A549 (cell line): ENCODE measurements at regions not wholly inside any gene's neighbourhood (a gene's known extent, or its start where the extent isn't known, plus 50 kb on each side); places are given as distances from the start of the nearest gene placed in this dataset.

ENCODE experiments used
- ATAC-seq, 2 experiments: fragments of 200-7000 bp in 1 of 2; fragments of >200 bp in 1 of 2; cut with Nextera tagmentation in 1 of 2; cut with Tn5 transposase in 1 of 2; 3 replicates each; pipeline versions ENCODE4 v1.8.0 to v1.9.1; 2018 to 2020; ENCODE audit warnings: mild to moderate bottlenecking in 1 of 2, moderate library complexity in 1 of 2
- CTCF ChIA-PET: fragments of 300-600 bp; sonication (Branson Sonifier 250); formaldehyde crosslinking; extraction: SDS; loops from one replicate; lab custom pipeline; 2021; ENCODE audit warnings: antibody characterized with exemption, inconsistent platforms; lab: Yijun Ruan, JAX
- POLR2A ChIA-PET: fragments of 350-600 bp; formaldehyde crosslinking; extraction: SDS; loops from one replicate; lab custom pipeline; 2021; ENCODE audit warnings: antibody characterized with exemption, inconsistent platforms; lab: Yijun Ruan, JAX
- DNase-seq, 2 experiments: peaks; one replicate each; pipeline versions ENCODE4 v3.0.0 to v3.0.0-alpha.2; 2011 to 2016; ENCODE audit warnings: low read depth in 1 of 2, low spot score in 1 of 2
- FAIRE-seq: peaks from 2 replicates; lab custom pipeline; 2011; peaks lifted over from hg19 to GRCh38; lab: Jason Lieb, UNC
- H3K27ac ChIP-seq, 2 experiments: fragments of >200 bp; sonication (Bioruptor Twin); formaldehyde crosslinking; 3 replicates each; pipeline ENCODE4 v1.5.1; 2016 to 2017
- H3K4me1 ChIP-seq: fragments of >200 bp; sonication (Bioruptor Twin); formaldehyde crosslinking; 3 replicates; pipeline ENCODE4 v1.6.1; 2016
- H3K4me2 ChIP-seq: fragments of >200 bp; sonication (Bioruptor Twin); formaldehyde crosslinking; 3 replicates; pipeline ENCODE4 v1.6.1; 2016
- H3K4me3 ChIP-seq: fragments of >200 bp; sonication (Bioruptor Twin); formaldehyde crosslinking; 3 replicates; pipeline ENCODE4 v1.5.1; 2016
- H3K9me3 ChIP-seq: fragments of >200 bp; sonication (Bioruptor Twin); formaldehyde crosslinking; 3 replicates; pipeline ENCODE4 v1.6.1; 2016
- ATOH8 ChIP-seq: fragments of 250-450 bp; sonication (Bioruptor Pico); IDR thresholded peaks from 2 replicates; pipeline ENCODE4 v1.5.0; 2020; ENCODE audit warnings: low read depth, mild to moderate bottlenecking, moderate library complexity
- CBX8 ChIP-seq: fragments of 200-600 bp; sonication (generic); IDR thresholded peaks from 2 replicates; pipeline ENCODE4 v1.6.1; 2016
- CHD4 ChIP-seq: fragments of 200-600 bp; sonication (generic); IDR thresholded peaks from 2 replicates; pipeline ENCODE4 v1.6.1; 2016; ENCODE audit warnings: antibody characterized with exemption, mild to moderate bottlenecking, borderline replicate concordance
- CTCF ChIP-seq: fragments of >200 bp; sonication (Bioruptor Twin); formaldehyde crosslinking; IDR thresholded peaks from 3 replicates; pipeline ENCODE4 v1.5.1; 2016
- EHF ChIP-seq: fragments of 250-450 bp; sonication (Bioruptor Pico); IDR thresholded peaks from 2 replicates; pipeline ENCODE4 v1.5.0; 2020; ENCODE audit warnings: mild to moderate bottlenecking
- FOSB ChIP-seq: fragments of 250-450 bp; sonication (Bioruptor Pico); IDR thresholded peaks from 2 replicates; pipeline ENCODE4 v1.5.0; 2020; ENCODE audit warnings: mild to moderate bottlenecking, moderate library complexity
- FOXS1 ChIP-seq: fragments of 250-450 bp; sonication (Bioruptor Pico); IDR thresholded peaks from 2 replicates; pipeline ENCODE4 v1.5.0; 2020; ENCODE audit warnings: mild to moderate bottlenecking, moderate library complexity
- GATA3 ChIP-seq: IDR thresholded peaks from 2 replicates; pipeline ENCODE4 v1.6.1; 2012; ENCODE audit warnings: borderline replicate concordance
- HDAC2 ChIP-seq: fragments of 200-600 bp; sonication (generic); IDR thresholded peaks from 2 replicates; pipeline ENCODE4 v1.6.1; 2016
- HES2 ChIP-seq: fragments of >200 bp; sonication (Bioruptor Twin); formaldehyde crosslinking; IDR thresholded peaks from 2 replicates; pipeline ENCODE4 v1.6.1; 2016
- JUN ChIP-seq, 2 experiments: fragments of >200 bp; sonication (Bioruptor Twin); formaldehyde crosslinking; IDR thresholded peaks; 2 replicates in 1 of 2; 3 replicates in 1 of 2; pipeline ENCODE4 v1.6.1; 2016 to 2017
- KDM1A ChIP-seq: fragments of 200-600 bp; sonication (generic); IDR thresholded peaks from 2 replicates; pipeline ENCODE4 v1.6.1; 2016; ENCODE audit warnings: low read depth, mild to moderate bottlenecking
- NFE2L2 ChIP-seq: fragments of 150-350 bp; conservative IDR thresholded peaks from 2 replicates; pipeline ENCODE4 v1.6.1; 2014; ENCODE audit warnings: low read length
- NR3C1 ChIP-seq: fragments of >200 bp; sonication (Bioruptor Twin); formaldehyde crosslinking; IDR thresholded peaks from 3 replicates; pipeline ENCODE4 v1.6.1; 2017
- PHF8 ChIP-seq: fragments of 200-600 bp; sonication (generic); IDR thresholded peaks from 2 replicates; pipeline ENCODE4 v1.6.1; 2016; ENCODE audit warnings: low read depth, mild to moderate bottlenecking, antibody characterized with exemption, moderate library complexity, borderline replicate concordance
- POLR2AphosphoS2 ChIP-seq: conservative IDR thresholded peaks from 2 replicates; pipeline ENCODE4 v1.6.1; 2012; ENCODE audit warnings: low read length, improper control_type of control experiment, inconsistent platforms
- RCOR1 ChIP-seq: fragments of 150-350 bp; IDR thresholded peaks from 2 replicates; pipeline ENCODE4 v1.6.1; 2014; ENCODE audit warnings: antibody characterized with exemption, low read length, low read depth
- REST ChIP-seq: fragments of 200-600 bp; sonication (generic); IDR thresholded peaks from 2 replicates; pipeline ENCODE4 v1.6.1; 2016; ENCODE audit warnings: antibody characterized with exemption, mild to moderate bottlenecking, moderate library complexity
- USF2 ChIP-seq: fragments of 450-650 bp; IDR thresholded peaks from 2 replicates; pipeline ENCODE4 v1.6.1; 2014; ENCODE audit warnings: antibody characterized with exemption
- ZC3H11A ChIP-seq: fragments of 450-650 bp; IDR thresholded peaks from 2 replicates; pipeline ENCODE4 v1.6.1; 2014; ENCODE audit warnings: antibody characterized with exemption, mild to moderate bottlenecking
- WGBS: methylation state at CpG from one replicate; pipeline ENCODE4 v1.1.6; 2017; ENCODE audit errors: missing lambda C conversion rate; 5-methylcytosine and 5-hydroxymethylcytosine counted together

- Histone ChIP-seq H3K27ac (no peak overlapping the region), H3K4me2 (no peak overlapping the region), H3K9me3 (no peaks in the 10 kb centered on the region), H3K4me1 (no peaks in the 10 kb centered on the region), H3K4me3 (no peak overlapping the region)
- FAIRE-seq (no peak), DNase-seq (no peak), ATAC-seq (no peak)
- TF ChIP-seq HES2, result no peak
- no peak for TF ChIP-seq ATOH8 (CRISPR knock-in tag)
- no peak for TF ChIP-seq NFE2L2
- TF ChIP-seq CHD4, result no peak
- TF ChIP-seq EHF (CRISPR knock-in tag), result no peak
- TF ChIP-seq CTCF, result no peak
- no peak for TF ChIP-seq USF2
- TF ChIP-seq JUN (IDR thresholded peaks at IDR 0.05), result no peak
- no peak for TF ChIP-seq PHF8
- TF ChIP-seq REST, result no peak
- no peak for TF ChIP-seq GATA3
- no peak for TF ChIP-seq POLR2AphosphoS2
- TF ChIP-seq NR3C1, result no peak
- no peak for TF ChIP-seq FOSB (CRISPR knock-in tag)
- TF ChIP-seq KDM1A, result no peak
- no peak for TF ChIP-seq FOXS1 (CRISPR knock-in tag)
- no peak for TF ChIP-seq HDAC2
- TF ChIP-seq RCOR1, result no peak
- TF ChIP-seq ZC3H11A, result no peak
- CTCF ChIA-PET, result no interaction called here
- WGBS, result 69% methylated on average over 2 of the region's 2 CpGs
- POLR2A ChIA-PET, result no interaction called here
Measured at GRCh38 chr4:19009881-19010280, 988.3 kb upstream of the LCORL start.

GRCh38 chr4:19005211-19005610 lies 983.7 kb upstream of the LCORL start:
- no peak overlapping the region for H3K4me3 ChIP-seq
- ATAC-seq (no peak), DNase-seq (no peak), FAIRE-seq (no peak)
- H3K27ac ChIP-seq, result no peak overlapping the region
- CTCF ChIA-PET, result no interaction called here
- no peak overlapping the region for H3K4me2 ChIP-seq
- 3% methylated on average over 1 of the region's 1 CpG for WGBS
- H3K9me3 ChIP-seq, result no peaks in the 10 kb centered on the region
- no peaks in the 10 kb centered on the region for H3K4me1 ChIP-seq
- POLR2A ChIA-PET, result no interaction called here
- TF ChIP-seq CBX8, result no peak
- no peak for TF ChIP-seq FOSB (CRISPR knock-in tag)
